GM12878 (cell line): ENCODE measurements at regions not wholly inside any gene's neighbourhood (a gene's known extent, or its start where the extent isn't known, plus 50 kb on each side); places are given as distances from the start of the nearest gene placed in this dataset.

ENCODE experiments used
- NR2F1 ChIP-seq: fragments of 450-650 bp; conservative IDR thresholded peaks from 2 replicates; pipeline ENCODE4 v1.6.1; 2017; ENCODE audit warnings: mild to moderate bottlenecking
- SRF ChIP-seq, 2 experiments: IDR thresholded peaks; 2 replicates each; pipeline ENCODE4 v1.6.1; 2011; ENCODE audit warnings: low read depth in 2 of 2, low read length in 2 of 2, mild to moderate bottlenecking in 1 of 2, moderate library complexity in 1 of 2

GRCh38 chr11:11770296-11770695, 71.5 kb upstream of the USP47 start:
- TF ChIP-seq SRF (IDR thresholded peaks at IDR 0.05; ENCODE audit: low read depth in 2 of 2, low read length in 2 of 2) (no peak), NR2F1 (no peak)
